Endothelial cell of umbilical vein (primary cell): ENCODE measurements at regions not wholly inside any gene's neighbourhood (a gene's known extent, or its start where the extent isn't known, plus 50 kb on each side); places are given as distances from the start of the nearest gene placed in this dataset.
A peak's percentile ranks its signal among the peaks of the same experiment; 100 is the strongest.

Experiments
- BruUV-seq: library from RNA; stranded (reverse); fragments of 400-500 nt; replicated peaks from 2 replicates; lab custom pipeline; 2021; lab: Mats Ljungman, UMichigan
- CTCF ChIA-PET: fragments of 300-600, 350-600 bp; sonication (Branson Sonifier 250); formaldehyde crosslinking; loops from one replicate; lab custom pipeline; 2021; ENCODE audit warnings: antibody characterized with exemption, inconsistent platforms; lab: Charles Lee
- POLR2A ChIA-PET: fragments of 300-600, 350-600 bp; sonication (Branson Sonifier 250); formaldehyde crosslinking; loops from one replicate; lab custom pipeline; 2021; ENCODE audit warnings: antibody characterized with exemption, inconsistent platforms; lab: Charles Lee
- DNase-seq: peaks from one replicate; pipeline ENCODE4 v3.0.0-alpha.2; 2011; ENCODE audit warnings: low read depth, low spot score
- FAIRE-seq: peaks from 2 replicates; lab custom pipeline; 2011; peaks lifted over from hg19 to GRCh38; lab: Jason Lieb, UNC
- H2AFZ ChIP-seq: 2 replicates; pipeline ENCODE4 v1.6.0; 2012; ENCODE audit warnings: low read depth, low read length, control low read depth, inconsistent platforms
- H3K27ac ChIP-seq: 2 replicates; pipeline ENCODE4 v1.5.1; 2011; ENCODE audit warnings: low read depth, mild to moderate bottlenecking, control low read depth, low read length, moderate library complexity; ENCODE audit not compliant: insufficient read depth
- H3K27me3 ChIP-seq, 2 experiments: 2 replicates each; pipeline versions ENCODE4 v1.6.0 to v1.6.1; 2011; ENCODE audit warnings: low read length in 2 of 2, mixed read lengths in 1 of 2; ENCODE audit not compliant: control insufficient read depth in 2 of 2, insufficient read depth in 2 of 2
- H3K36me3 ChIP-seq, 2 experiments: 2 replicates in 1 of 2; 3 replicates in 1 of 2; pipeline ENCODE4 v1.5.1; 2011; ENCODE audit warnings: low read length in 2 of 2, mild to moderate bottlenecking in 1 of 2, moderate library complexity in 1 of 2; ENCODE audit not compliant: control insufficient read depth in 2 of 2, insufficient read depth in 2 of 2; ENCODE audit errors: extremely low read depth in 1 of 2
- H3K4me1 ChIP-seq: 3 replicates; pipeline ENCODE4 v1.5.1; 2011; ENCODE audit warnings: mild to moderate bottlenecking, low read length; ENCODE audit not compliant: control insufficient read depth, insufficient read depth; ENCODE audit errors: extremely low read depth
- H3K4me2 ChIP-seq: 2 replicates; pipeline ENCODE4 v1.6.1; 2011; ENCODE audit warnings: low read length, control low read depth, mixed read lengths; ENCODE audit not compliant: insufficient read depth
- H3K4me3 ChIP-seq, 3 experiments: fragments of 200-600 bp in 1 of 3; sonication (generic), shearing (Covaris generic) in 1 of 3; replicated peaks in 1 of 3; 2 replicates each; pipeline ENCODE4 v1.5.1; 2011 to 2016; ENCODE audit warnings: control low read depth in 3 of 3, low read length in 3 of 3, mild to moderate bottlenecking in 2 of 3, inconsistent platforms in 1 of 3, low read depth in 1 of 3, moderate library complexity in 1 of 3; ENCODE audit not compliant: insufficient read depth in 1 of 3
- H3K79me2 ChIP-seq: 2 replicates; pipeline ENCODE4 v1.6.0; 2012; ENCODE audit warnings: low read length, inconsistent platforms; ENCODE audit not compliant: control insufficient read depth, insufficient read depth
- H3K9ac ChIP-seq: replicated peaks from 2 replicates; pipeline ENCODE3; 2011; ENCODE audit warnings: low read length, control low read depth; ENCODE audit not compliant: insufficient read depth; ENCODE audit errors: extremely low read depth
- H3K9me1 ChIP-seq: replicated peaks from 3 replicates; pipeline ENCODE4 v1.6.0; 2011; ENCODE audit warnings: mild to moderate bottlenecking, low read length; ENCODE audit not compliant: control insufficient read depth, insufficient read depth; ENCODE audit errors: extremely low read depth
- H3K9me3 ChIP-seq: replicated peaks from 2 replicates; pipeline ENCODE4 v1.5.1; 2012; ENCODE audit warnings: low read length, inconsistent platforms; ENCODE audit not compliant: control insufficient read depth, insufficient read depth
- H4K20me1 ChIP-seq: replicated peaks from 2 replicates; pipeline ENCODE3; 2011; ENCODE audit warnings: mild to moderate bottlenecking, low read length; ENCODE audit not compliant: control insufficient read depth, insufficient read depth; ENCODE audit errors: extremely low read depth
- CTCF ChIP-seq, 2 donors: IDR thresholded peaks; 1 replicate in 1 of 2; 2 replicates in 1 of 2; pipeline ENCODE4 v1.5.1; 2011; ENCODE audit warnings: low read length in 2 of 2, mild to moderate bottlenecking in 2 of 2, moderate library complexity in 2 of 2, control low read depth in 1 of 2, inconsistent platforms in 1 of 2, low read depth in 1 of 2; ENCODE audit not compliant: insufficient read depth in 1 of 2; ENCODE audit errors: extremely low read depth in 1 of 2
- FOS ChIP-seq: IDR thresholded peaks from 2 replicates; pipeline ENCODE4 v1.6.1; 2011; ENCODE audit warnings: mild to moderate bottlenecking, low read length, moderate library complexity, borderline replicate concordance; ENCODE audit not compliant: insufficient read depth
- POLR2A ChIP-seq: IDR thresholded peaks from 2 replicates; pipeline ENCODE4 v1.6.1; 2012; ENCODE audit warnings: low read depth, mild to moderate bottlenecking, control low read depth, low read length
- dilution Hi-C: fragments of 300-500 bp; cut with MboI; formaldehyde crosslinking; loops from one replicate; pipeline ENCODE4 v1.15.0; 2019; ENCODE audit warnings: low sequenced_read_pairs; ENCODE audit not compliant: extremely low pct_ligation_motif_present
- intact Hi-C: fragments of 100-400 bp; cut with micrococcal nuclease; formaldehyde crosslinking; loops from one replicate; pipeline ENCODE4 v1.10.0; 2022

- no TSS peak for BruUV-seq
- H4K20me1 ChIP-seq = no peaks in the 10 kb centered on the region
- TF ChIP-seq FOS (peak; percentile 22), POLR2A (no peak)
- H3K36me3 ChIP-seq = no peaks in the 10 kb centered on the region
- no peak overlapping the region for H3K27ac ChIP-seq
- no peak overlapping the region for H2AFZ ChIP-seq
- H3K27me3 ChIP-seq = no peaks in the 10 kb centered on the region
- CTCF ChIA-PET = no interaction called here
- no peaks in the 10 kb centered on the region for H3K79me2 ChIP-seq
- dilution Hi-C loops (no loop called here), intact Hi-C loops (no loop called here)
- FAIRE-seq (peak; percentile 57), DNase-seq (no peak)
- H3K9me1 ChIP-seq = no peaks in the 10 kb centered on the region
- H3K9ac ChIP-seq = no peak overlapping the region
- no peak overlapping the region for H3K4me2 ChIP-seq
- H3K4me3 ChIP-seq = no peak overlapping the region
- POLR2A ChIA-PET = no interaction called here
- no peaks in the 10 kb centered on the region for H3K4me1 ChIP-seq
- H3K9me3 ChIP-seq = no peaks in the 10 kb centered on the region
Observed at GRCh38 chrX:9349572-9350494, 115.0 kb upstream of the TBL1X start.

GRCh38 chrX:9351126-9351525 is 113.7 kb upstream of the TBL1X start:
- Histone ChIP-seq H3K27ac (no peak overlapping the region), H3K9me1 (no peaks in the 10 kb centered on the region), H3K36me3 (no peaks in the 10 kb centered on the region), H3K9ac (no peak overlapping the region), H2AFZ (no peak overlapping the region), H3K79me2 (no peaks in the 10 kb centered on the region), H3K4me2 (no peak overlapping the region), H4K20me1 (no peaks in the 10 kb centered on the region), H3K4me3 (no peak overlapping the region), H3K9me3 (no peaks in the 10 kb centered on the region), H3K4me1 (peaks cover 4% of the 10 kb centered on the region), H3K27me3 (no peaks in the 10 kb centered on the region)
- TF ChIP-seq POLR2A (no peak), CTCF (IDR thresholded peaks at IDR 0.05; ENCODE audit: extremely low read depth in 1 of 2, insufficient read depth in 1 of 2, low read depth in 1 of 2, low read length in 2 of 2) (no peak)
- dilution Hi-C loops = no loop called here
- BruUV-seq = no TSS peak
- intact Hi-C loops = no loop called here
- FAIRE-seq = no peak
- ChIA-PET POLR2A (no interaction called here), CTCF (no interaction called here)
- no peak for DNase-seq
